ENCODE measurements at regions not wholly inside any gene's neighbourhood (a gene's known extent, or its start where the extent isn't known, plus 50 kb on each side); places are given as distances from the start of the nearest gene placed in this dataset.

GRCh38 chr6:97909380-97909779 lies 626.4 kb upstream of the MMS22L start:
- Histone ChIP-seq H3K4me3 (ENCODE audit: low read depth, low read length) (no peak overlapping the region), H3K27me3 (ENCODE audit: control insufficient read depth, insufficient read depth, low read length) (no peaks in the 10 kb centered on the region), H3K36me3 (ENCODE audit: control insufficient read depth, insufficient read depth, low read length) (no peaks in the 10 kb centered on the region)
- ChIA-PET POLR2A (no interaction called here), CTCF (no interaction called here)
- DNase-seq (ENCODE audit: low read depth), result no peak
- TF ChIP-seq CTCF (IDR thresholded peaks at IDR 0.05; ENCODE audit: insufficient read depth, low read depth, low read length), result no peak

GRCh38 chr6:97913721-97914120 lies 630.7 kb upstream of the MMS22L start:
- H3K4me3 ChIP-seq (ENCODE audit: low read depth, low read length), result no peak overlapping the region
- no peak for DNase-seq (ENCODE audit: low read depth)
- ChIA-PET POLR2A (no interaction called here), CTCF (no interaction called here)
- no peaks in the 10 kb centered on the region for H3K36me3 ChIP-seq (ENCODE audit: control insufficient read depth, insufficient read depth, low read length)
- H3K27me3 ChIP-seq (ENCODE audit: control insufficient read depth, insufficient read depth, low read length), result no peaks in the 10 kb centered on the region; the same call in 1 of the 2 replicates
- no peak for TF ChIP-seq CTCF (IDR thresholded peaks at IDR 0.05; ENCODE audit: insufficient read depth, low read depth, low read length)

GRCh38 chr6:97914912-97915311 lies 631.9 kb upstream of the MMS22L start:
- ChIA-PET POLR2A (no interaction called here), CTCF (no interaction called here)
- no peak overlapping the region for H3K4me3 ChIP-seq (ENCODE audit: low read depth, low read length)
- TF ChIP-seq CTCF (IDR thresholded peaks at IDR 0.05; ENCODE audit: insufficient read depth, low read depth, low read length), result no peak
- no peaks in the 10 kb centered on the region for H3K36me3 ChIP-seq (ENCODE audit: control insufficient read depth, insufficient read depth, low read length)
- H3K27me3 ChIP-seq (ENCODE audit: control insufficient read depth, insufficient read depth, low read length), result no peaks in the 10 kb centered on the region; the same call in 1 of the 2 replicates
- DNase-seq (ENCODE audit: low read depth), result no peak

GRCh38 chr6:97915537-97915936 lies 632.5 kb upstream of the MMS22L start:
- TF ChIP-seq CTCF (IDR thresholded peaks at IDR 0.05; ENCODE audit: insufficient read depth, low read depth, low read length), result no peak
- no peaks in the 10 kb centered on the region for H3K36me3 ChIP-seq (ENCODE audit: control insufficient read depth, insufficient read depth, low read length)
- H3K27me3 ChIP-seq (ENCODE audit: control insufficient read depth, insufficient read depth, low read length), result no peaks in the 10 kb centered on the region; the same call in 1 of the 2 replicates
- ChIA-PET POLR2A (no interaction called here), CTCF (interaction anchor here (0.7 kb wide), 1 partner anchor 54 kb away, joined by 3 read pairs; no protein-coding TSS in a partner anchor)
- no peak overlapping the region for H3K4me3 ChIP-seq (ENCODE audit: low read depth, low read length)
- DNase-seq (ENCODE audit: low read depth), result no peak

- CTCF ChIA-PET, result no interaction called here
Observed at GRCh38 chr6:97917369-97917768, 634.4 kb upstream of the MMS22L start.

More at GRCh38 chr6:97917369-97917768, 634.4 kb upstream of the MMS22L start:
- Histone ChIP-seq H3K36me3 (ENCODE audit: control insufficient read depth, insufficient read depth, low read length) (no peaks in the 10 kb centered on the region), H3K4me3 (ENCODE audit: low read depth, low read length) (no peak overlapping the region), H3K27me3 (ENCODE audit: control insufficient read depth, insufficient read depth, low read length) (no peaks in the 10 kb centered on the region; the same call in 1 of the 2 replicates)
- no peak for TF ChIP-seq CTCF (IDR thresholded peaks at IDR 0.05; ENCODE audit: insufficient read depth, low read depth, low read length)
- no peak for DNase-seq (ENCODE audit: low read depth)
- POLR2A ChIA-PET, result no interaction called here

Data from BJ (cell line).